ENCODE measurements at regions not wholly inside any gene's neighbourhood (a gene's known extent, or its start where the extent isn't known, plus 50 kb on each side); places are given as distances from the start of the nearest gene placed in this dataset.

- TF ChIP-seq CAMTA2 (CRISPR knock-in tag; IDR thresholded peaks at IDR 0.05; ENCODE audit: borderline replicate concordance) (no peak), SSRP1 (CRISPR knock-in tag; IDR thresholded peaks at IDR 0.05) (peak; percentile 85; the same call in 1 of the 2 replicates), HOXA5 (CRISPR knock-in tag; IDR thresholded peaks at IDR 0.05) (peak; percentile 61; the same call in 1 of the 2 replicates), ZNF562 (CRISPR knock-in tag; IDR thresholded peaks at IDR 0.05; ENCODE audit: borderline replicate concordance) (no peak), NFIC (IDR thresholded peaks at IDR 0.05; ENCODE audit: low read length) (peak; percentile 85; the same call in 1 of the 2 replicates), ZNF18 (CRISPR knock-in tag; IDR thresholded peaks at IDR 0.05; ENCODE audit: insufficient replicate concordance) (no peak), PHF20 (CRISPR knock-in tag; IDR thresholded peaks at IDR 0.05) (no peak), SMAD9 (CRISPR knock-in tag; IDR thresholded peaks at IDR 0.05) (no peak), NFYB (CRISPR knock-in tag; IDR thresholded peaks at IDR 0.05) (no peak), ZFYVE20 (CRISPR knock-in tag; IDR thresholded peaks at IDR 0.05; ENCODE audit: borderline replicate concordance, low read depth) (no peak), MXD3 (CRISPR knock-in tag; IDR thresholded peaks at IDR 0.05) (no peak), ZNF354B (CRISPR knock-in tag; IDR thresholded peaks at IDR 0.05) (no peak), ZNF337 (CRISPR knock-in tag; IDR thresholded peaks at IDR 0.05; ENCODE audit: borderline replicate concordance, low read depth) (peak; percentile 65; the same call in 1 of the 2 replicates), ZBTB44 (CRISPR knock-in tag; IDR thresholded peaks at IDR 0.05) (no peak), ZBTB4 (CRISPR knock-in tag; IDR thresholded peaks at IDR 0.05; ENCODE audit: borderline replicate concordance) (0 out of 2 replicates have a peak, but pooled peaks have one; percentile 44), ZNF691 (CRISPR knock-in tag; IDR thresholded peaks at IDR 0.05; ENCODE audit: borderline replicate concordance, low read depth) (peak; percentile 87; the same call in 1 of the 2 replicates), MZF1 (CRISPR knock-in tag; IDR thresholded peaks at IDR 0.05; ENCODE audit: borderline replicate concordance) (no peak)
- TF ChIP-seq, protein P1, sequence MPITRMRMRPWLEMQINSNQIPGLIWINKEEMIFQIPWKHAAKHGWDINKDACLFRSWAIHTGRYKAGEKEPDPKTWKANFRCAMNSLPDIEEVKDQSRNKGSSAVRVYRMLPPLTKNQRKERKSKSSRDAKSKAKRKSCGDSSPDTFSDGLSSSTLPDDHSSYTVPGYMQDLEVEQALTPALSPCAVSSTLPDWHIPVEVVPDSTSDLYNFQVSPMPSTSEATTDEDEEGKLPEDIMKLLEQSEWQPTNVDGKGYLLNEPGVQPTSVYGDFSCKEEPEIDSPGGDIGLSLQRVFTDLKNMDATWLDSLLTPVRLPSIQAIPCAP (CRISPR knock-in tag; IDR thresholded peaks at IDR 0.05; ENCODE audit: low read depth): no peak
- TF ChIP-seq, protein P2, sequence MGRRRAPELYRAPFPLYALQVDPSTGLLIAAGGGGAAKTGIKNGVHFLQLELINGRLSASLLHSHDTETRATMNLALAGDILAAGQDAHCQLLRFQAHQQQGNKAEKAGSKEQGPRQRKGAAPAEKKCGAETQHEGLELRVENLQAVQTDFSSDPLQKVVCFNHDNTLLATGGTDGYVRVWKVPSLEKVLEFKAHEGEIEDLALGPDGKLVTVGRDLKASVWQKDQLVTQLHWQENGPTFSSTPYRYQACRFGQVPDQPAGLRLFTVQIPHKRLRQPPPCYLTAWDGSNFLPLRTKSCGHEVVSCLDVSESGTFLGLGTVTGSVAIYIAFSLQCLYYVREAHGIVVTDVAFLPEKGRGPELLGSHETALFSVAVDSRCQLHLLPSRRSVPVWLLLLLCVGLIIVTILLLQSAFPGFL (CRISPR knock-in tag; IDR thresholded peaks at IDR 0.05): no peak
These were observed 126.5 kb upstream of the CMC1 start (continued) for GRCh38 chr3:28114893-28115292.

Data from HepG2 (cell line).